GM23338 (cell line): ENCODE measurements at regions not wholly inside any gene's neighbourhood (a gene's known extent, or its start where the extent isn't known, plus 50 kb on each side); places are given as distances from the start of the nearest gene placed in this dataset.

Source experiments
- ATAC-seq: fragments of 200-7000 bp; cut with Tn5 transposase; 3 replicates; pipeline ENCODE4 v1.9.1; 2020
- DNase-seq: peaks from one replicate; pipeline ENCODE4 v3.0.0-alpha.2; 2015; ENCODE audit warnings: low spot score
- H2AFZ ChIP-seq: fragments of 200-600 bp; sonication (generic); 2 replicates; pipeline ENCODE4 v1.8.0; 2016; ENCODE audit warnings: antibody characterized with exemption, mild to moderate bottlenecking, moderate library complexity
- H3F3A ChIP-seq: fragments of 200-600 bp; sonication (generic); replicated peaks from 2 replicates; pipeline ENCODE4 v1.8.0; 2017; ENCODE audit warnings: antibody characterized with exemption, mixed run types, low read depth
- H3K27ac ChIP-seq: fragments of 200-600 bp; sonication (generic); 2 replicates; pipeline ENCODE4 v1.6.1; 2016; ENCODE audit warnings: low read depth
- H3K27me3 ChIP-seq: fragments of 200-600 bp; sonication (generic); 2 replicates; pipeline ENCODE4 v1.8.0; 2016; ENCODE audit warnings: mild to moderate bottlenecking, mixed run types, moderate library complexity; ENCODE audit not compliant: insufficient read depth
- H3K36me3 ChIP-seq: fragments of 200-600 bp; sonication (generic); 2 replicates; pipeline ENCODE4 v1.8.0; 2016; ENCODE audit warnings: mild to moderate bottlenecking; ENCODE audit not compliant: insufficient read depth
- H3K4me1 ChIP-seq: fragments of 200-600 bp; sonication (generic); 2 replicates; pipeline ENCODE4 v1.8.0; 2016; ENCODE audit warnings: mild to moderate bottlenecking, moderate library complexity; ENCODE audit not compliant: insufficient read depth
- H3K4me2 ChIP-seq: fragments of 200-600 bp; sonication (generic); 2 replicates; pipeline ENCODE4 v1.7.1; 2017; ENCODE audit warnings: mixed run types
- H3K4me3 ChIP-seq: fragments of 200-600 bp; sonication (generic); 2 replicates; pipeline ENCODE4 v1.6.1; 2016; ENCODE audit warnings: mixed run types
- H3K79me2 ChIP-seq: fragments of 200-600 bp; sonication (generic); replicated peaks from 2 replicates; pipeline ENCODE4 v1.8.0; 2017; ENCODE audit warnings: mild to moderate bottlenecking; ENCODE audit not compliant: insufficient read depth
- H3K9me2 ChIP-seq: fragments of 200-600 bp; sonication (generic); 2 replicates; pipeline ENCODE4 v1.8.0; 2017; ENCODE audit not compliant: insufficient read depth
- H4K20me1 ChIP-seq: fragments of 200-600 bp; sonication (generic); replicated peaks from 2 replicates; pipeline ENCODE4 v1.8.0; 2017; ENCODE audit warnings: mild to moderate bottlenecking; ENCODE audit not compliant: insufficient read depth
- H3K27ac Mint-ChIP-seq: 2 replicates; pipeline ENCODE4 v1.8.0; 2020; ENCODE audit warnings: inconsistent platforms, mild to moderate bottlenecking, moderate library complexity, mixed read lengths
- H3K27me3 Mint-ChIP-seq: 3 replicates; pipeline ENCODE4 v1.8.0; 2022; ENCODE audit warnings: low read depth, mild to moderate bottlenecking, moderate library complexity, mixed read lengths, inconsistent platforms; ENCODE audit not compliant: insufficient read depth, poor library complexity
- H3K36me3 Mint-ChIP-seq: 3 replicates; pipeline ENCODE4 v1.8.0; 2021; ENCODE audit warnings: low read depth, mild to moderate bottlenecking, inconsistent platforms, moderate library complexity, mixed read lengths
- H3K4me1 Mint-ChIP-seq: 3 replicates; pipeline ENCODE4 v1.8.0; 2020; ENCODE audit warnings: mild to moderate bottlenecking, inconsistent platforms, mixed read lengths
- H3K4me3 Mint-ChIP-seq: 3 replicates; pipeline ENCODE4 v1.8.0; 2021; ENCODE audit warnings: moderate library complexity, mild to moderate bottlenecking, inconsistent platforms, mixed read lengths
- H3K9me3 Mint-ChIP-seq: 3 replicates; pipeline ENCODE4 v1.8.0; 2020; ENCODE audit warnings: moderate library complexity, mild to moderate bottlenecking, inconsistent platforms, mixed read lengths
- CREB1 ChIP-seq: fragments of 250-450 bp; sonication (Bioruptor Pico); IDR thresholded peaks from 2 replicates; pipeline ENCODE4 v1.5.0; 2020; ENCODE audit warnings: low read depth, mild to moderate bottlenecking, moderate library complexity
- CTCF ChIP-seq, 2 experiments: fragments of 200-600 bp in 1 of 2; sonication (generic) in 1 of 2; conservative IDR thresholded peaks; 2 replicates each; pipeline versions ENCODE4 v1.5.1 to v1.6.1; 2016 to 2017; ENCODE audit warnings: antibody characterized with exemption in 2 of 2, low read depth in 2 of 2, mild to moderate bottlenecking in 2 of 2, moderate library complexity in 1 of 2
- ETS1 ChIP-seq: IDR thresholded peaks from 2 replicates; pipeline ENCODE4 v1.6.1; 2016; ENCODE audit warnings: antibody characterized with exemption
- EZH2 ChIP-seq: fragments of 200-600 bp; sonication (generic); IDR thresholded peaks from one replicate; pipeline ENCODE4 v1.8.0; 2017; ENCODE audit warnings: antibody characterized with exemption, mild to moderate bottlenecking, low read depth; ENCODE audit not compliant: unreplicated experiment
- EZH2phosphoT487 ChIP-seq: fragments of 200-600 bp; sonication (generic); IDR thresholded peaks from one replicate; pipeline ENCODE4 v1.8.1; 2018; ENCODE audit warnings: antibody characterized with exemption; ENCODE audit not compliant: unreplicated experiment
- JUNB ChIP-seq: IDR thresholded peaks from one replicate; pipeline ENCODE4 v1.6.1; 2016; ENCODE audit warnings: antibody characterized with exemption; ENCODE audit not compliant: unreplicated experiment
- NANOG ChIP-seq: IDR thresholded peaks from 2 replicates; pipeline ENCODE4 v1.6.1; 2016; ENCODE audit warnings: antibody characterized with exemption, borderline replicate concordance
- STAT1 ChIP-seq: IDR thresholded peaks from one replicate; pipeline ENCODE4 v1.6.1; 2016; ENCODE audit warnings: antibody characterized with exemption; ENCODE audit not compliant: unreplicated experiment
- ZNF114 ChIP-seq: fragments of 250-450 bp; sonication (Bioruptor Pico); IDR thresholded peaks from 2 replicates; pipeline ENCODE4 v1.5.0; 2020; ENCODE audit warnings: mild to moderate bottlenecking, moderate library complexity
- ZNF331 ChIP-seq: fragments of 250-450 bp; sonication (Bioruptor Pico); IDR thresholded peaks from 2 replicates; pipeline ENCODE4 v1.5.0; 2020; ENCODE audit warnings: low read depth, mild to moderate bottlenecking, moderate library complexity
- ZNF462 ChIP-seq: fragments of 250-450 bp; sonication (Bioruptor Pico); IDR thresholded peaks from 2 replicates; pipeline ENCODE4 v1.5.0; 2020; ENCODE audit warnings: mild to moderate bottlenecking, moderate library complexity

GRCh38 chr18:51287818-51288508 is 90.5 kb upstream of the MEX3C start:
- Histone ChIP-seq H2AFZ (peak overlapping the region; percentile 85; the same call in 1 of the 2 replicates), H3K36me3 (no peaks in the 10 kb centered on the region), H3K4me1 (peaks cover 7% of the 10 kb centered on the region; the same call in 1 of the 2 replicates), H3K4me3 (no peak overlapping the region), H3K79me2 (no peaks in the 10 kb centered on the region), H3K9me2 (peaks cover 4% of the 10 kb centered on the region; the same call in 1 of the 2 replicates), H3K27ac (no peak overlapping the region), H3F3A (no peaks in the 10 kb centered on the region), H4K20me1 (no peaks in the 10 kb centered on the region), H3K27me3 (no peaks in the 10 kb centered on the region), H3K4me2 (no peak overlapping the region)
- DNase-seq (no peak), ATAC-seq (no peak)
- peaks cover 5% of the 10 kb centered on the region; the same call in 2 of the 3 replicates for H3K4me1 Mint-ChIP-seq
- H3K9me3 Mint-ChIP-seq: peaks cover 11% of the 10 kb centered on the region
- no peaks in the 10 kb centered on the region for H3K36me3 Mint-ChIP-seq
- H3K4me3 Mint-ChIP-seq: no peak overlapping the region
- no peak overlapping the region for H3K27ac Mint-ChIP-seq
- TF ChIP-seq ZNF331 (CRISPR knock-in tag) (no peak), EZH2phosphoT487 (no peak), ZNF114 (CRISPR knock-in tag) (no peak), NANOG (no peak), ZNF462 (no peak), ETS1 (no peak), JUNB (no peak), CTCF (conservative IDR thresholded peaks at IDR 0.05; ENCODE audit: low read depth in 2 of 2) (no peak), CREB1 (CRISPR knock-in tag) (no peak), EZH2 (no peak), STAT1 (no peak)
- H3K27me3 Mint-ChIP-seq: no peaks in the 10 kb centered on the region
